Stimulated activated CD8-positive, alpha-beta memory T cell treated with anti-CD3 and anti-CD28 coated beads, Interleukin-4, amount 100 ng/mL, for 48 hours (primary cell): ENCODE measurements at regions not wholly inside any gene's neighbourhood (a gene's known extent, or its start where the extent isn't known, plus 50 kb on each side); places are given as distances from the start of the nearest gene placed in this dataset.

Experiments
- DNase-seq: peaks from one replicate; pipeline ENCODE4 v3.0.0-alpha.2; 2020

DNA sequence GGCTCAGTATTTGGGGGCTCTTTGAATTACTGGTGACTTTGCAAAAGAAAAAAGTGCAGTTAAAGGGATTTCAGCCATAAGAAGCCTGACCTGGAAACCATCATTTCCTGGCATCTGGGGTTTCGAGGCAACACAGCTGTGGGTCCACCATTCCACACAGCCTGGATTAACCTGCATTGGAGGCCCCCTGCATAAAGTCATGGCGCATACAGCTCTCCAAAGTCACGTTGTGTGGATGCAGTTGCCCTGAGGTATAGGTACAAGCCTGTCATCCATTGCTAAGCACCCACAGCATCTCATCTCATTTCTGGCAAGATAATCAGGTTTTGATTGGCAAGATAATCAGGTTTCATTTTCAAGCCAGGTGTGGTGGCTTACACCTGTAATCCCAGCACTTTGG lies 54.5 kb upstream of the TAGAP start:
- DNase-seq, result no peak

DNA sequence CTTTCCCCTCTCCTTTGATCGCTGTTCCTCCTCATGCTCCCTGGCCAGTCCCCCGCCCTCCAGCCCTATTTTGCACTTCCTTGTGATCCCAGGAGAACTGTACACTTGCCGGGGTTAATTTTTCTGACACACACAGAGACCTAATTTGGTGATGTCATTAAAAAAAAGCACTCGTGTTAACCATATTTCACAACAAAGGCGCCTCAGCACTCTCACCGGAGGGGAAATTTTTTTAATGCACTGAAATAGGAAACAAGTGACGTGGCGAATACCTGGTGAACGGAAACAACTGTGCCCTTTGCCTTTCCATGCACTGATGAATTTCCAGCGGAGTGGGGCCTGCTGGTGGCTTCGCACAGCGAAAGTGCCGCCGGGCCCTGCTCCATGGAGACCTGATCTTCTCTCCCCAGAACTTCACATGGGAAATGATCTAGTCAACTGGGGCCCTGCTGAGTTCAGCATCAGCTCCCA lies 53.9 kb upstream of the TAGAP start:
- peak; percentile 73 for DNase-seq

DNA sequence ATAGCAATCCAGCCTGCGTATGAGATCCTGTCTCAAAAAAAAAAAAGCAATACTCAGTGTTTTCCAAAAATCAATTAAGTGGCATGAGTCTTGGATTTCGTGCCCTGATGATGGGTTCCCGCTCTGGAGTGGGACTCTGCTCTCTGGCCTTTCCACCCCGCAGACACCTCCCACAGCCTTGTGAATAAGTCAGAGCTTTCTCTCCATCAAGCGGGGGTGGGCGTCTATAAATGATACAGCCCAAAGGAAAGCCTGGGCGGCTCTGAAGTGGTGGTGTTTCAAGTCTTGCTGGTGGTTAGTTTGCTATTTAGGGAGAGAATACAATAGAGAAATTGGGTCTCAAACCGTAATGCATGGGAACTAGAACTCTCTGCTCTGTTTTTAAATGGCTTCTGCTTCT lies 52.5 kb upstream of the TAGAP start:
- DNase-seq, result peak; percentile 80

DNA sequence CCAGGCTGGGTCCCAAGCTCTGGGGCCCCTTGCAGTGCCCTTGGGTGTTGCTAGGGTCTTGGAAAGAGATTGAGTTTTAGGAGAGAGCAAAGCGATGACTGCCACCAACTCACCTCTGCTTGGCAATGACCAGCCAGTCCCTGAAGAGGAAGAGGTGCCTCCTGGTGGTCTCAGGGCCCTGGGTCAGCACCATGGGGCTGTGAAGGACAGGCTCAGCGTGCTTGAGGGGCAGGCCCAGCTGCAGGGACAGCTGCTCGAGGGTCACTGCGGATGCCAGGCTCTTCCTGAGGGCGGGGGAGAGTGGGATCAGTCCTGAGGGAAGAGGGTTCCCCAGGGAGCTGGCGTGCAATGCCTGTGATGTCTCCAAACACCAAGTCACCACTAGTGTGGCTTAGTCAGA lies 50.8 kb upstream of the TAGAP start:
- no peak for DNase-seq

DNA sequence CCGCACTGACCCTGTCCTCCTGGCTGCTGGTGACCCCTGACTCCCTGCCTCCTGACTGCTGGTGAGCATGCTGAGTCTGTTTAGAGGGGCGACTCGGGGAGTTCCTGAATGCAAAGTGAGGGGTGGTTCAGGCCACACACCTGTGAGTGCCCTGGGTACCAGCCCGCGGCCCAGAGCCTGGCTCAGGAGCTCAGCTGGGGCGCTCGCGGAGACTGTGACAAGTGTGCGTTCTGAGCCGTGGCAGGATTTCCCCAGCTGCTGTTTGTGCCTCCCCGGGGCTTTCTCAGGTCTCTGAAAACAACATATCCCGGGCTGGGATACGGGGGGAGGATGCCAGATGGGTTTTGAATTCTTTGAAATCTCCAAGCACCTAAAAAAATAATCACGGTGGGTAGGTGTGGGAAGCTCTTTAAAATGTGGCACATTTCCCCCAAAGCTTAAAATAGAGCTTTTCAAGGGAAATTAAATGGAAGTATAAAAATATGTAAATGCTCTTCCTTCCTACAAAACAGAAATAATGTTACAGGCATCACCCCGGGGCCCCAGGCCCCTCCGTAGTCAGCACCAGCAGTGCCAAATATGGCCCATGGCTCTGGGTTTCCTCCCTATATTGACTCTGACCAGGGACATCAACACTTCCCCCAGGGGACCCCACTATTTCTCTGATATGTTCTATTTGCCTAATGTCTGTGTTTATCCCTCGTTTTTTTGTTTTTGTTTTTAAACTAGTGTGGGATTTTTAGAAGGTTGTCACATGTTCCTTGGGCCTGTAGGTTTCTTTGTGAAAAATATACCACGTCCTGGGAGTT lies 49.9 kb upstream of the TAGAP start:
- DNase-seq, result peak; percentile 71
